Stimulated activated CD4-positive, alpha-beta T cell treated with anti-CD3 and anti-CD28 coated beads, Interleukin-4, amount 100 ng/mL, for 48 hours (primary cell): ENCODE measurements at regions not wholly inside any gene's neighbourhood (a gene's known extent, or its start where the extent isn't known, plus 50 kb on each side); places are given as distances from the start of the nearest gene placed in this dataset.
"Not testable (repeated sequence)": the region's sequence is repeated elsewhere in the genome, so short reads cannot be mapped to it uniquely, and the experiment has no call there.

Experiments
- DNase-seq, 2 donors: peaks; one replicate each; pipeline ENCODE4 v3.0.0-alpha.2; 2020; ENCODE audit warnings: low read depth in 2 of 2

DNA sequence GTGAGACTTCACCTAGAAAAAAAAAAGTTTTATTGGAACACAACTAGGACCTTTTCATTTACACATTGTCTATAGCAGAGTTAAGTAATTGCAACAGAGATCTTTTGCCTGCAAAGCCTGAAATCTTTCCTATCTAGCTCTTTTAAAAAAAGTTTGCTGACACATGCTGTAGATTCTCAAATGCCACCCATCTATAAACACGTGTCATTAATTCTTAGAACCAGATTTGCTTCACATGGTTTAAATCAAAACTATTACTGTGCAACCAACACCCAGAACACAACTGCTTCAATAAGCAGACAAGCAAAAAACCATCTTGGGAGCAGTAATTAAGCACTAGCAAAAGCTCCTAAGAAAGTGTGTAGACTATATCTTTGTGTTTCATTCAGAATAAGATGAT, 55.0 kb downstream of the OXSM start:
- DNase-seq = no peak

GRCh38 chr3:25846282-25846681, 56.4 kb downstream of the OXSM start:
- DNase-seq = no peak

DNA sequence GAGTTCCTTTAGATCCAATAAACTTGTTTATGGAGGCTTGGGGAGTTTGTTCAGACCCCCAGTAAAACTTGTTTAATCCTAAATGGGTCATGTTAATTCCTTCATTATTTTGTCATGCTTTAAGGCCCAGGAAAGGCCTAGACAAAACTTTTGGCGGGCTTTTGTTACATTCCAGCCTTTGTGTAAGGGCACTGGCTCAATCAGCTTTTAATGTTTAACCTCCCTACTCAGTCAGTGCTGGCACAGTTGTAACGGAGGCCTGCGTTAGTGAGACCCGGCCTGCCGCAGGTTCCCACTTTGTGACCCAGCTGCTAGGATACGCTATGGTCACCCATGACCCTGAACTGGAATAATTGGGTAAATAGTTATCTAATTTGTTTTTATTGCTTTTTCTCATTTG, 59.2 kb downstream of the OXSM start:
- no peak for DNase-seq

GRCh38 chr3:25849641-25850385, 59.9 kb downstream of the OXSM start:
- DNase-seq = no peak

- not testable (repeated sequence) for DNase-seq
These were observed 61.9 kb downstream of the OXSM start for GRCh38 chr3:25851693-25852259.

GRCh38 chr3:25854214-25854613, 64.3 kb downstream of the OXSM start:
- DNase-seq = no peak

- DNase-seq = no peak
These were observed 64.7 kb downstream of the OXSM start for GRCh38 chr3:25854635-25855034.

- no peak for DNase-seq
These were observed 65.4 kb downstream of the OXSM start for GRCh38 chr3:25855266-25855784.

- DNase-seq = no peak
These were observed 67.1 kb downstream of the OXSM start for GRCh38 chr3:25856902-25857518.

DNA sequence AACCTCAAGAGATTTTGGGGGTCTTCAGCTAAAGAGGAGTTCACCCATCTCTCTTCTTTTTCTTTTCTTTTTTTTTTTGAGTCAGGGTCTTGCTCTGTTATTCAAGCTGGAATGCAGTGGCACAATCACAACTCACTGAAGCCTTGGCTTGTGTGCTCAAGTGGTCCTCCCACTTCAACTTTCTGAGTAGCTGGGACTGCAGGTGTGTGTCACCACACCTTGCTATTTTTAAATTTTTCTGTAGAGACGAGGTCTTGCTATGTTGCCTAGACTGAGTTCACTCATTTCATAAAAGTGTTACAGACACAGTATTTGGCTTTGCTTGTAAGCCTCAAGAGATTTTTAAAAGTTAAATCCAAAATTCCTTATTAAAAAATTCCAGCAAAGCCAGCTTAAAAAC, 71.7 kb downstream of the OXSM start:
- DNase-seq = no peak

GRCh38 chr3:25863011-25863415, 73.1 kb downstream of the OXSM start:
- no peak for DNase-seq

- no peak for DNase-seq
These were observed 73.6 kb downstream of the OXSM start for GRCh38 chr3:25863416-25863959.

- DNase-seq = no peak
These were observed 80.6 kb downstream of the OXSM start for GRCh38 chr3:25870452-25870851.

- no peak for DNase-seq
These were observed 82.4 kb downstream of the OXSM start for GRCh38 chr3:25872200-25872877.

DNA sequence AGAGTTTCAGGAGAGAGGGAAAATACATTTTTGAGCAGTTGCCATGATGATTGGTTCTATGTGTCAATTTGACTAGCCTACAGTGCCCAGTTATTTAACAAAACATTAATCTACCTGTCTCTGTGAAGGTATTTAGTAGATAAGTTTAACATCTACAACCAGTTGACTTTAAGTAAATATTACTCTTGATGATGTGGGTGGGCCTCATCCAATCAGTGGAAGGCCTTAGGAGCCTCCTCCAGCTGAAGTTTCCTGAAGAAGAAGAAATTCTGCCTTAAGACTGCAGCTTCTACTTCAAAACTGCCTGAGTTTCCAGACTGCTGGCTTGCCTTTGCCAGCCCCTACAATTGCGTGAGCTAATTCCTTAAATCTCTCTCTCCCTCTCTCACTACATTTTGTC, 93.6 kb downstream of the OXSM start:
- no peak for DNase-seq

DNA sequence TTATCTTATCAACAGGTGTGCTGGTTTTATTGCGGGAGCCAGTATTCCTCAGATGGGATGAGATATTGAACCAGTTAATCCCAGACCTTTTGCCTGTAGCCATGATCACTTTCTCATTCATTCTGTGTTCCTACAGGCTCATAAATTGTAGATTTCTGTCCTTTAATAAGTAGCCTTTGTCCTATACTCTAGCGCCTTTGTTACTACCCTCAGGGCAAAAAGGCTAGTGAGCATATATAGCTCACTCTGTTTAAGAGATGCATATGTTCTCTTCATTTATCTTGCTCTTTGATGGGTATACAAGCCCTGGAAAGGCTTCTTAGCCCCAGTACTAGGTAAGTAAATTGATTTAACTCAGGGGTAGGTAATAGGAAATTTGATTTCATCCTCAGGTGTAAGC, 95.1 kb downstream of the OXSM start:
- DNase-seq = no peak

DNA sequence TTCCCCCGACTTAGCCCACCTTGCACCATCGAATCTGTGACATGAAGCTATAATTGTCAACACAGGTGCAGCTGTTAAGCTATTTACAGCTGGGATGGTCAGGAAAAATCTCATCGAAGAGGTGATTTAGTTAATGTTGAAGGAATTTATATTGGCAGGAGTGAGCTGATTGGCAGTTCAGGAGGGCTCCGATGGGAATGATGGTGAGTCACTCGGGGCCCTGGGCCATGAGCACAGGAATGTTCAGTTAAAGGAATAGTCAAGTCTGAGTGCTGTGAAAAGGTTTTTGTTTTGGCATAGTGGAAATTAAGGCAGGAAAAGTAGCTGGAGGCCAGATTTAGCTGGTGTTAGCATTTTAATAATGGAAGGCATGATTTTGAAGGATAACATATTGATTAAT, 95.7 kb downstream of the OXSM start:
- DNase-seq = no peak

DNA sequence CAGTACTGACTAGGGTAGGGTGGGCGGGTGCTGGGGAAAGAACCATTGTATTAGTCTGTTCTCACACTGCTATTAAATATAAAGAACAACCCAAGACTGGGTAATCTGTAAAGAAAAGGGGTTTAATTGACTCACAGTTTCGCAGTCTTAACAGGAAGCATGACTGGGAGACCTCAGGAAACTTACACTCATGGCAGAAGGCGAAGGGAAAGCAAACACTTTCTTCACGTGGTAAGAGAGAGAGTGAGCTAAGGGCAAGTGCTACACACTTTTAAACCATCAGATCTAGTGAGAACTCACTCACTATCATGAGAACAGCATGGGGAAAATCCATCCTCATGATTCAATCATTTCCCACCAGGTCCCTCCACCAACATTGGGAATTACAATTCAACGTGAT, 98.0 kb downstream of the OXSM start:
- no peak for DNase-seq

DNA sequence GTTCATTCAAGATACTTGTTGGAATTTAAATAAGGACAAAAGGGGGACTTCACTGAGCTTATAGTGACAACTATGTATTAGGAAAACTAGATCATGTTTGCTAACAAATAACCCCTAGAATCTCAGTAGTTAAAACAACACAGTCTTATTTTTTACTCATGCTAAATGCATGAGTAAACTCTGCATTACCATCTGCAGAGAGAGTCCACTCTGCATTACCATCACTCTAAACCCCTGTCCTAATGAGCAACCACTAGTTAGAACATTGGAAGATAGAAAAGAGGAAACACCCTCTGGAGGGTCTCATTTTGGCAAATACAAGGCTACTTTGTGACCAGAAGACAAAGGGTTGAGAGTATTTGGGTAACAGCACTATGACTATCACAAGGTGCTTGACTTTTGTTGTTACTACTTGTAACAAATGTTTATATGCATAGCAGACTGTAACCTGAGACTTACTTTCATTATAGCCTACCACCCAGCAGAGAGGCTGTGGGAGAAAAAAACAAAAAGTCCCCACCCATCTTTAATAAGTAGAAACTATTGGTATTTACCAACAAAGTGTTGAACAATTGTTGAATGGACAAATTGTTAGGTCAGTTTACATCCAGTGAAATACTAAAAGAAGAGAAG, 99.1 kb downstream of the OXSM start:
- no peak for DNase-seq

- DNase-seq = no peak
These were observed 99.6 kb downstream of the OXSM start for GRCh38 chr3:25889525-25889917.

DNA sequence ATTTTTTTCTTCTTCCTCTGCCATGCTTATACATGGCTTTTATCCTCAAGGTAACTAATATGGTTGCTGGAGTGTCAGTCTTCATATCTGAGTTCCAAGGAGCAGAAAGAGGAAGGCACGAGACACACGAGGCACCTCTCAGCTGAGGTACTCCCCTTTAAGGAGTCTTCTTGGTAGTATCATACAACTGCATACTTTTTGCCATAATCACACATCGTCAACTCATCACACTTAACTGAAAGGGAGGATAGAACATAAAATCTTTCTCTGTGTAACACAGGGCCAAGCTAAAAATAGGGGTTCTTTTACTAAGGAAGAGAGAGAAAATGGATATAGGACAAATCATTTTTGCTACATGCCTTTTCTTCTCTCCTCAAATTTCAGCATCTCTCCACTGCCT, 104.2 kb downstream of the OXSM start:
- DNase-seq = no peak

GRCh38 chr3:25895031-25895430, 105.1 kb downstream of the OXSM start:
- no peak for DNase-seq
